Testis (tissue), 2 donors: ENCODE measurements at regions not wholly inside any gene's neighbourhood (a gene's known extent, or its start where the extent isn't known, plus 50 kb on each side); places are given as distances from the start of the nearest gene placed in this dataset.
"Not testable (repeated sequence)": the region's sequence is repeated elsewhere in the genome, so short reads cannot be mapped to it uniquely, and the experiment has no call there.

Experiments
- DNase-seq: peaks from one replicate; pipeline ENCODE4 v3.0.0-alpha.2; 2019
- H3K27ac ChIP-seq, 2 donors: fragments of 200-600 bp; sonication (generic); one replicate each; pipeline ENCODE4 v1.5.1; 2019
- H3K27me3 ChIP-seq: fragments of 200-600 bp; sonication (generic); one replicate; pipeline ENCODE4 v1.5.1; 2019
- H3K36me3 ChIP-seq: fragments of 200-600 bp; sonication (generic); one replicate; pipeline ENCODE4 v1.5.1; 2017; ENCODE audit warnings: low read depth; ENCODE audit errors: missing control alignments
- H3K4me1 ChIP-seq: fragments of 200-600 bp; sonication (generic); one replicate; pipeline ENCODE4 v1.5.1; 2019
- H3K4me3 ChIP-seq, 2 donors: fragments of 200-600 bp; sonication (generic); one replicate each; pipeline ENCODE4 v1.5.1; 2017 to 2019
- H3K9me3 ChIP-seq: fragments of 200-600 bp; sonication (generic); one replicate; pipeline ENCODE4 v1.5.1; 2017
- POLR2A ChIP-seq: fragments of 450-650 bp; IDR thresholded peaks from one replicate; pipeline ENCODE4 v1.6.1; 2017; ENCODE audit warnings: antibody characterized with exemption, mild to moderate bottlenecking, moderate library complexity
- WGBS, 2 donors: methylation state at CpG; one replicate each; pipeline ENCODE4 v1.1.5; 2018; 5-methylcytosine and 5-hydroxymethylcytosine counted together
- intact Hi-C: fragments of 100-400 bp; cut with DNase I; formaldehyde crosslinking; loops from one replicate; pipeline ENCODE4 v1.15.1; 2023; ENCODE audit warnings: low total_unique reads
- TF ChIP-seq, protein P1 (sequence below), 3 experiments: fragments of 450-650 bp in 2 of 3; fragments of 200-600 bp in 1 of 3; sonication (generic) in 1 of 3; IDR thresholded peaks; one replicate each; pipeline ENCODE4 v1.5.1; 2016 to 2019; ENCODE audit warnings: antibody characterized with exemption in 3 of 3, mild to moderate bottlenecking in 2 of 3, moderate library complexity in 1 of 3

DNA sequence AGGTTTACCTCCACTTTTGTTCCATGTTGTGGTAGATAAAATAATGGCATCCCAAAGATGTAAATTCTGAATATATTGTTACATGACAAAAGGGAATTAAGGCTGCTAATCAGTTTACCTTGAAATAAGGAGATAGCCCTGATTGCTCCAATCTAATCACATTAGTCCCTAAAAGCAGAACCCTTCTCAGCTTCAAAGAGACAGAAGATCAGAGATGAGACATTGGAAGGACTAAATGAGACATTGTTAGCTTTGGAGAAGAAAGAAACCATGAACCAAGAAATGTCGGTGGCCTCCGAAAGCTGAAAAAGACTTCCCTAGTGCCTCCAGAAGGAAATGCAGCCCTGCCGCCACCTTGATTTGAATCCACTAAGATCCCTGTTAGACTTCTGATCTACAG, 82.8 kb upstream of the PARP8 start:
- no peaks in the 10 kb centered on the region for H3K36me3 ChIP-seq
- TF ChIP-seq, protein P1, sequence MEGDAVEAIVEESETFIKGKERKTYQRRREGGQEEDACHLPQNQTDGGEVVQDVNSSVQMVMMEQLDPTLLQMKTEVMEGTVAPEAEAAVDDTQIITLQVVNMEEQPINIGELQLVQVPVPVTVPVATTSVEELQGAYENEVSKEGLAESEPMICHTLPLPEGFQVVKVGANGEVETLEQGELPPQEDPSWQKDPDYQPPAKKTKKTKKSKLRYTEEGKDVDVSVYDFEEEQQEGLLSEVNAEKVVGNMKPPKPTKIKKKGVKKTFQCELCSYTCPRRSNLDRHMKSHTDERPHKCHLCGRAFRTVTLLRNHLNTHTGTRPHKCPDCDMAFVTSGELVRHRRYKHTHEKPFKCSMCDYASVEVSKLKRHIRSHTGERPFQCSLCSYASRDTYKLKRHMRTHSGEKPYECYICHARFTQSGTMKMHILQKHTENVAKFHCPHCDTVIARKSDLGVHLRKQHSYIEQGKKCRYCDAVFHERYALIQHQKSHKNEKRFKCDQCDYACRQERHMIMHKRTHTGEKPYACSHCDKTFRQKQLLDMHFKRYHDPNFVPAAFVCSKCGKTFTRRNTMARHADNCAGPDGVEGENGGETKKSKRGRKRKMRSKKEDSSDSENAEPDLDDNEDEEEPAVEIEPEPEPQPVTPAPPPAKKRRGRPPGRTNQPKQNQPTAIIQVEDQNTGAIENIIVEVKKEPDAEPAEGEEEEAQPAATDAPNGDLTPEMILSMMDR (IDR thresholded peaks at IDR 0.05), result no peak
- TF ChIP-seq POLR2A, result no peak
- H3K27ac ChIP-seq, result no peak overlapping the region
- DNase-seq, result no peak
- no peak overlapping the region for H3K4me3 ChIP-seq
- intact Hi-C loops, result no loop called here
- H3K27me3 ChIP-seq, result no peaks in the 10 kb centered on the region
- WGBS, 2 donors, result 93 to 94% methylated on average over 3 of the region's 3 CpGs
- no peaks in the 10 kb centered on the region for H3K9me3 ChIP-seq
- no peaks in the 10 kb centered on the region for H3K4me1 ChIP-seq

DNA sequence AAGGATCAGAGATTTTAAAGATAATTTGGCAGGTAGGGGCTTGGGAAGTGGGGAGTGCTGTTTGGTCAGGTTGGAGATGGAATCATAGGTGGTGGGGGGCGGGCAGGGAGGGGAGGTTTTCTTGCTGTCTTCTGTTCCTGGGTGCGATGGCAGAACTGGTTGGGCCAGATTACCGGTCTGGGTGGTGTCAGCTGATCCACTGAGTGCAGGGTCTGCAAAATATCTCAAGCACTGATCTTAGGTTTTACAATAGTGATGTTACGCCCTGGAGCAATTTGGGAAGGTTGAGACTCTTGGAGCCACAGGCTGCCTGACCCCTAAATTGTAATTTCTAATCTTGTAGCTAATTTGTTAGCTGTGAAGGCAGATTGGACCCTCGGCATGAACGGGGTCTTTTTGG, 78.0 kb upstream of the PARP8 start:
- H3K9me3 ChIP-seq, H3K27me3 ChIP-seq, H3K4me1 ChIP-seq, H3K27ac ChIP-seq, intact Hi-C loops, H3K4me3 ChIP-seq, H3K36me3 ChIP-seq, DNase-seq: not testable (repeated sequence)
- 62 to 74% methylated on average over 6 of the region's 6 CpGs for WGBS, 2 donors

DNA sequence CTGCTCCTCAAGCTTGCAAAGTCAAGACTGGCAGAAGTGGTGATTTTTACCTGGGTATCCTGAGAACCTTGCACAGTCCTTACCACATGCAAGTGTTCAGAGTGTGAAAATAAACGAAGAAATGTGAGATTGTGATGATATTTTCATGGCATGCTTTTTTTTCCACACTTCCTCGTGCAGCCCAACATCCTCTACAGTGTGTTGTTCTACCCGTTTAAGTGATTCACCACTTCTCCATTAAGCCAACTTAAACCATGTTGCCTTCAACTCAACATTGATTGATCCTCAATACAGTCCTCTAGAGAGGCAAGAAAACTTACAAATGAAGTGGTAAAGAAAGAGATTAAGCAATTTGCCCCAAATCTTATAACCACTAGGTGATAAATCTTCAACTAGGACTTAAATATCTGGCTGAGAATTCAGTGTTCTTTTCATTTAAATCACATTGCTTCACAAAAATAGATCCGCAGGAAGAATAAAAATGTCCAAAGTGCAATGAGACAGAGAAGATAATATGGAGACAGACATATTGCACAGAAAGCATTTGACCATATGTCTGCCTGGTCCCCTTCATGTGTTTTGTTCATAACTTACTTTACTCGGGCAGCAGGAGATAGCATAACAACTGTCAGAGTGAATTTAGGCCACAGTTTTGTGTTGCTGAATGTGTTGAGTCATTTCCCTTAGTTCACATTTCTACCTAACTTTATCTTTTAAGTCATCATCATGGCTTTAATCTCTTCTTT, 75.8 kb upstream of the PARP8 start:
- H3K27ac ChIP-seq, H3K4me3 ChIP-seq, H3K4me1 ChIP-seq, H3K27me3 ChIP-seq, H3K36me3 ChIP-seq, H3K9me3 ChIP-seq, intact Hi-C loops, DNase-seq: not testable (repeated sequence)
- WGBS, 2 donors, result 80 to 87% methylated on average over 5 of the region's 5 CpGs

DNA sequence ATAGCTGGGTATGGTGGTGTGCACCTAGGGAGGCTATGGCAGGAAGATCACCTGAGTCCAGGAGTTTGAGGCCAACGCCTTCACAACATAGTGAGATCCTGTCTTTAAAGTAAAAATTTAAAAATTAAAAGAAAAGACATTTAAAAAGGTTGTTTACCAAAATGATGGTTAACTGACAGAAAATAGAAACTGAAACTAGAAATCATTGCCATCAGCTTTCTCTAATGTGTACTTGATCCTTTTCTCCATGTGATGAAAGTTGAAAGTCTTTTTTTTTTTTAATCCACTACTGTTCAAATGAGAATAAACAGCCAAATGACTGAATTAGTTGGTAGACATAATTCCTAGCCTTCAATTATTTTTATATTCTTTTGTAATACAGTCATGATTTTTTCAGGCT, 75.1 kb upstream of the PARP8 start:
- intact Hi-C loops, H3K4me1 ChIP-seq, DNase-seq, H3K27me3 ChIP-seq, H3K4me3 ChIP-seq, H3K9me3 ChIP-seq, H3K27ac ChIP-seq, H3K36me3 ChIP-seq: not testable (repeated sequence)
- 87 to 97% methylated on average over 1 of the region's 1 CpG for WGBS, 2 donors

DNA sequence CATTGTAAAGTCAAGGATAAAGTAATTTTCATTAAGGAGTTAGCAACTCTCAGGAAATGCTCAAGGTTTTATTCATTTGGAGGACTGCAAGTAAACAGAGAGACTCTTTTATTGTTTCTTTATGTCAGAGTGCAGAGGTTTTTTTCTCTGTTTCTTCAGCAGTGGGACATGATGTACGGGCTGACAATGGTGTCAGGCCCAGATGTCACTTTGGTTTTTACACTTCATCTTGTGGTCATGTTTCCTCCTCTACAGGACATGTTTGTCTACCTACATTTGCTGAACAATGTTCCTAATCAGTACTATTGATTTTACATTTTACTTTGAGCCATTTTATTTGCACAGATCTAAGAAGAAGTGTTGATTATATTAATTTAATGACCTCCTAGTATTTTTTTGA, 72.8 kb upstream of the PARP8 start:
- no peaks in the 10 kb centered on the region for H3K36me3 ChIP-seq
- TF ChIP-seq, protein P1 (IDR thresholded peaks at IDR 0.05), result no peak
- no peak for TF ChIP-seq POLR2A
- H3K4me1 ChIP-seq, result no peaks in the 10 kb centered on the region
- 27 to 33% methylated on average over 1 of the region's 1 CpG for WGBS, 2 donors
- H3K9me3 ChIP-seq, result no peaks in the 10 kb centered on the region
- intact Hi-C loops, result no loop called here
- H3K27ac ChIP-seq, result no peak overlapping the region
- H3K27me3 ChIP-seq, result no peaks in the 10 kb centered on the region
- no peak overlapping the region for H3K4me3 ChIP-seq
- no peak for DNase-seq

DNA sequence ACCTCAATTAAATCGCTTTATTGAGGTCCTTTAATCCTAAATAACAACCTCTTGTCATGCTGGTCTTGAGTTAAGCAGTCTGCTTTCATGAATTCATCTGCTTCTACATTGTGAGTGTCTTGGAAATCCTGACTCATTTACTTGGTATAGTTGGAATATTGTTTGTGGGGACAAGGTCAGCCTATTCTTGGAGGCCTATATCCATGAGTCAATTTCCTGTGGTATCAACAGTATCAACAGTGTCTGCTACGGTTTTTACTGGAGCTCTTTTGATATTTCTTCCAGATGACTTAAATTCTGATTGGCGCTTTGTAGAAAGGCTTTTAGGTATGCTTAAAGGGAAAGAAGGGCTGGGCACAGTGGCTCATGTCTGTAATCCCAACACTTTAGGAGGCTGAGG, 71.2 kb upstream of the PARP8 start:
- intact Hi-C loops, result no loop called here
- Histone ChIP-seq H3K9me3 (no peaks in the 10 kb centered on the region), H3K27ac (no peak overlapping the region), H3K27me3 (no peaks in the 10 kb centered on the region), H3K4me1 (no peaks in the 10 kb centered on the region), H3K36me3 (no peaks in the 10 kb centered on the region), H3K4me3 (no peak overlapping the region)
- no peak for DNase-seq
- WGBS, 2 donors, result 72 to 81% methylated on average over 3 of the region's 3 CpGs
- TF ChIP-seq POLR2A, result no peak
- TF ChIP-seq, protein P1 (IDR thresholded peaks at IDR 0.05), result no peak

DNA sequence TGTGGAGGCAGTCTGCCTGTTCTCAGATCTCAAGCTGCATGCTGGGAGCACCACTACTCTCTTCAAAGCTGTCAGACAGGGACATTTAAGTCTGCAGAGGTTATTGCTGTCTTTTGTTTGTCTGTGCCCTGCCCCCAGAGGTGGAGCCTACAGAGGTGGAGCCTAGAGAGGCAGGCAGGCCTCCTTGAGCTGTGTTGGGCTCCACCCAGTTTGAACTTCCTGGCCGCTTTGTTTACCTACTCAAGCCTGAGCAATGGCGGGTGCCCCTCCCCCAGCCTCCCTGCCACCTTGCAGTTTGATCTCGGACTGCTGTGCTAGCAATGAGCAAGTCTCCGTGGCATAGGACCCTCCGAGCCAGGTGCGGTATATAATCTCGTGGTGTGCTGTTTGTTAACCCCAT, 64.9 kb upstream of the PARP8 start:
- intact Hi-C loops, H3K27me3 ChIP-seq, H3K36me3 ChIP-seq, H3K4me3 ChIP-seq, H3K4me1 ChIP-seq, H3K9me3 ChIP-seq, DNase-seq, H3K27ac ChIP-seq: not testable (repeated sequence)
- 76 to 80% methylated on average over 7 of the region's 7 CpGs for WGBS, 2 donors
